Testis (tissue), 2 donors: ENCODE measurements at regions not wholly inside any gene's neighbourhood (a gene's known extent, or its start where the extent isn't known, plus 50 kb on each side); places are given as distances from the start of the nearest gene placed in this dataset.

ENCODE experiments used
- DNase-seq: peaks from one replicate; pipeline ENCODE4 v3.0.0-alpha.2; 2019
- H3K27ac ChIP-seq, 2 donors: fragments of 200-600 bp; sonication (generic); one replicate each; pipeline ENCODE4 v1.5.1; 2019
- H3K27me3 ChIP-seq: fragments of 200-600 bp; sonication (generic); one replicate; pipeline ENCODE4 v1.5.1; 2019
- H3K36me3 ChIP-seq: fragments of 200-600 bp; sonication (generic); one replicate; pipeline ENCODE4 v1.5.1; 2017; ENCODE audit warnings: low read depth; ENCODE audit errors: missing control alignments
- H3K4me1 ChIP-seq: fragments of 200-600 bp; sonication (generic); one replicate; pipeline ENCODE4 v1.5.1; 2019
- H3K4me3 ChIP-seq, 2 donors: fragments of 200-600 bp; sonication (generic); one replicate each; pipeline ENCODE4 v1.5.1; 2017 to 2019
- H3K9me3 ChIP-seq: fragments of 200-600 bp; sonication (generic); one replicate; pipeline ENCODE4 v1.5.1; 2017
- POLR2A ChIP-seq: fragments of 450-650 bp; IDR thresholded peaks from one replicate; pipeline ENCODE4 v1.6.1; 2017; ENCODE audit warnings: antibody characterized with exemption, mild to moderate bottlenecking, moderate library complexity
- WGBS, 2 donors: methylation state at CpG; one replicate each; pipeline ENCODE4 v1.1.5; 2018; 5-methylcytosine and 5-hydroxymethylcytosine counted together
- intact Hi-C: fragments of 100-400 bp; cut with DNase I; formaldehyde crosslinking; loops from one replicate; pipeline ENCODE4 v1.15.1; 2023; ENCODE audit warnings: low total_unique reads
- TF ChIP-seq, protein P1 (sequence below), 3 experiments: fragments of 450-650 bp in 2 of 3; fragments of 200-600 bp in 1 of 3; sonication (generic) in 1 of 3; IDR thresholded peaks; one replicate each; pipeline ENCODE4 v1.5.1; 2016 to 2019; ENCODE audit warnings: antibody characterized with exemption in 3 of 3, mild to moderate bottlenecking in 2 of 3, moderate library complexity in 1 of 3

- intact Hi-C loops: no loop called here
- WGBS, 2 donors: 35 to 43% methylated on average over 5 of the region's 5 CpGs
- DNase-seq: no peak
- H3K27me3 ChIP-seq: no peaks in the 10 kb centered on the region
- H3K27ac ChIP-seq: no peak overlapping the region
- no peak overlapping the region for H3K4me3 ChIP-seq
- no peaks in the 10 kb centered on the region for H3K9me3 ChIP-seq
- no peaks in the 10 kb centered on the region for H3K36me3 ChIP-seq
- TF ChIP-seq, protein P1, sequence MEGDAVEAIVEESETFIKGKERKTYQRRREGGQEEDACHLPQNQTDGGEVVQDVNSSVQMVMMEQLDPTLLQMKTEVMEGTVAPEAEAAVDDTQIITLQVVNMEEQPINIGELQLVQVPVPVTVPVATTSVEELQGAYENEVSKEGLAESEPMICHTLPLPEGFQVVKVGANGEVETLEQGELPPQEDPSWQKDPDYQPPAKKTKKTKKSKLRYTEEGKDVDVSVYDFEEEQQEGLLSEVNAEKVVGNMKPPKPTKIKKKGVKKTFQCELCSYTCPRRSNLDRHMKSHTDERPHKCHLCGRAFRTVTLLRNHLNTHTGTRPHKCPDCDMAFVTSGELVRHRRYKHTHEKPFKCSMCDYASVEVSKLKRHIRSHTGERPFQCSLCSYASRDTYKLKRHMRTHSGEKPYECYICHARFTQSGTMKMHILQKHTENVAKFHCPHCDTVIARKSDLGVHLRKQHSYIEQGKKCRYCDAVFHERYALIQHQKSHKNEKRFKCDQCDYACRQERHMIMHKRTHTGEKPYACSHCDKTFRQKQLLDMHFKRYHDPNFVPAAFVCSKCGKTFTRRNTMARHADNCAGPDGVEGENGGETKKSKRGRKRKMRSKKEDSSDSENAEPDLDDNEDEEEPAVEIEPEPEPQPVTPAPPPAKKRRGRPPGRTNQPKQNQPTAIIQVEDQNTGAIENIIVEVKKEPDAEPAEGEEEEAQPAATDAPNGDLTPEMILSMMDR (IDR thresholded peaks at IDR 0.05): no peak
- TF ChIP-seq POLR2A: no peak
- no peaks in the 10 kb centered on the region for H3K4me1 ChIP-seq
Measured at GRCh38 chr6:164135511-164136132, 721.1 kb downstream of the QKI start.

DNA sequence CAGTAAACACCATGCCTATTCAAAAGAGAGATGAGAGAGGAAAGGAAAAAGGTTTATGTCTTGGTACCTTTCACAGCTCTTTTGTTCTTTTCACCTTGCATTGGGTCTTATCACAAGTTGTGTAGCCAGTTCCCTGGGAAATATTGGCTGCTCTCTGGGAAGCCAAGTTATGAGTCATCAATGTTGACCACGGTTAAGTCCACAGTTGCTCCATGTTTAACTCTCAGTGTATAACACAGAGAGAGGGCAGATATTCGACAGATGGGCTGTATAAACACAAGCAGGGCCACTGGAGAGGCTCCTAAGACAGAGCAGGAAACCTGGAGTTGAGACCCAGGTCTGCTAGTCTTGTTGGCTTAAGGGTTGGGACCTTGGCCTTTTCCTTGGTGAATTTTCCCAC lies 718.6 kb downstream of the QKI start:
- intact Hi-C loops: no loop called here

GRCh38 chr6:164130585-164130984 lies 716.1 kb downstream of the QKI start:
- TF ChIP-seq, protein P1 (IDR thresholded peaks at IDR 0.05): no peak
- no peak for TF ChIP-seq POLR2A
- H3K27me3 ChIP-seq: no peaks in the 10 kb centered on the region
- no peak overlapping the region for H3K4me3 ChIP-seq
- intact Hi-C loops: no loop called here
- 89 to 90% methylated on average over 2 of the region's 2 CpGs for WGBS, 2 donors
- no peak overlapping the region for H3K27ac ChIP-seq
- no peaks in the 10 kb centered on the region for H3K36me3 ChIP-seq
- H3K4me1 ChIP-seq: no peaks in the 10 kb centered on the region
- DNase-seq: no peak
- no peaks in the 10 kb centered on the region for H3K9me3 ChIP-seq

More for the DNA sequence above, 718.6 kb downstream of the QKI start:
- Histone ChIP-seq H3K27ac (no peak overlapping the region), H3K4me1 (no peaks in the 10 kb centered on the region), H3K27me3 (no peaks in the 10 kb centered on the region), H3K4me3 (no peak overlapping the region), H3K9me3 (no peaks in the 10 kb centered on the region), H3K36me3 (no peaks in the 10 kb centered on the region)
- no peak for TF ChIP-seq POLR2A
- TF ChIP-seq, protein P1 (IDR thresholded peaks at IDR 0.05): no peak
- DNase-seq: no peak
- WGBS, 2 donors: 66 to 75% methylated on average over 2 of the region's 2 CpGs

GRCh38 chr6:164130151-164130550 lies 715.6 kb downstream of the QKI start:
- no peaks in the 10 kb centered on the region for H3K4me1 ChIP-seq
- H3K27ac ChIP-seq: no peak overlapping the region
- 88 to 94% methylated on average over 2 of the region's 2 CpGs for WGBS, 2 donors
- no peaks in the 10 kb centered on the region for H3K9me3 ChIP-seq
- H3K4me3 ChIP-seq: no peak overlapping the region
- H3K27me3 ChIP-seq: no peaks in the 10 kb centered on the region
- intact Hi-C loops: no loop called here
- no peak for DNase-seq
- no peak for TF ChIP-seq POLR2A
- TF ChIP-seq, protein P1 (IDR thresholded peaks at IDR 0.05): no peak
- H3K36me3 ChIP-seq: no peaks in the 10 kb centered on the region

DNA sequence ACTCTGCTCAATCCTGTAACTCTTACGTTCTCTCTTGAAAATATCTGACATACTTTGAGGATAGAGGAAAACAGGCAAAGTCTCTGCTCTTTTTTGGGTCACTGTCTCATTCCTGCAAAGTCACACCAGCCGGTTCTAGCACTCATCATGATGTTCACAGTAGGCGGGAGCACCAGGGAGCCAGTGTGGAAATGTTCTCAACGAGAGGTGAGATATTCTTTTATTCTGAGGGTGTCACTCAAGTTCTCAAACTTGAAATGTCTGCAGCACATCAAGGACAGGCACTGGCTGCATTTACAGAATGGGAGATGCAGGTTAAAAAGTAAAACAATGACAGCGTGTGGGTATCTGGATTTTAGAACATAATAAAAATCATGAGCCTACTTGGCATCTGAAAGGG lies 714.7 kb downstream of the QKI start:
- Histone ChIP-seq H3K4me1 (no peaks in the 10 kb centered on the region), H3K27ac (no peak overlapping the region), H3K27me3 (no peaks in the 10 kb centered on the region), H3K4me3 (no peak overlapping the region), H3K9me3 (no peaks in the 10 kb centered on the region), H3K36me3 (no peaks in the 10 kb centered on the region)
- 85 to 89% methylated on average over 5 of the region's 5 CpGs for WGBS, 2 donors
- no peak for DNase-seq
- intact Hi-C loops: no loop called here
- TF ChIP-seq, protein P1 (IDR thresholded peaks at IDR 0.05): no peak
- TF ChIP-seq POLR2A: no peak
